Ishikawa (cell line): ENCODE measurements at regions not wholly inside any gene's neighbourhood (a gene's known extent, or its start where the extent isn't known, plus 50 kb on each side); places are given as distances from the start of the nearest gene placed in this dataset.

Source experiments
- CREB1 ChIP-seq: IDR thresholded peaks from 2 replicates; pipeline ENCODE4 v1.6.1; 2012; ENCODE audit warnings: low read depth
- EGR1 ChIP-seq: IDR thresholded peaks from 2 replicates; pipeline ENCODE4 v1.6.1; 2012
- EP300 ChIP-seq: IDR thresholded peaks from 2 replicates; pipeline ENCODE4 v1.6.1; 2012; ENCODE audit warnings: borderline replicate concordance
- FOXM1 ChIP-seq: IDR thresholded peaks from 2 replicates; pipeline ENCODE4 v1.6.1; 2012; ENCODE audit warnings: low read depth, borderline replicate concordance
- NFIC ChIP-seq: IDR thresholded peaks from 2 replicates; pipeline ENCODE4 v1.6.1; 2012
- RAD21 ChIP-seq: IDR thresholded peaks from 2 replicates; pipeline ENCODE4 v1.6.1; 2012; ENCODE audit warnings: low read depth
- REST ChIP-seq: IDR thresholded peaks from 2 replicates; pipeline ENCODE4 v1.6.1; 2012; ENCODE audit warnings: low read depth, mild to moderate bottlenecking
- TAF1 ChIP-seq: IDR thresholded peaks from 2 replicates; pipeline ENCODE4 v1.6.1; 2012; ENCODE audit warnings: low read depth, mild to moderate bottlenecking
- TEAD4 ChIP-seq: IDR thresholded peaks from 2 replicates; pipeline ENCODE4 v1.6.1; 2012

GRCh38 chr14:71583194-71583593, 349.0 kb upstream of the RGS6 start:
- TF ChIP-seq NFIC: no peak
- no peak for TF ChIP-seq EGR1
- TF ChIP-seq EP300: no peak
- TF ChIP-seq TEAD4: no peak
- no peak for TF ChIP-seq REST
- TF ChIP-seq TAF1: no peak
- TF ChIP-seq RAD21: no peak
- TF ChIP-seq FOXM1: no peak
- TF ChIP-seq CREB1: no peak
